IMR-90 (cell line): ENCODE measurements at regions not wholly inside any gene's neighbourhood (a gene's known extent, or its start where the extent isn't known, plus 50 kb on each side); places are given as distances from the start of the nearest gene placed in this dataset.
A peak's percentile ranks its signal among the peaks of the same experiment; 100 is the strongest.

Experiments
- BHLHE40 ChIP-seq: fragments of 150-350 bp; IDR thresholded peaks from 2 replicates; pipeline ENCODE4 v1.6.1; 2016; ENCODE audit warnings: mild to moderate bottlenecking, low read depth, low read length
- CEBPB ChIP-seq: IDR thresholded peaks from 2 replicates; pipeline ENCODE4 v1.6.1; 2012; ENCODE audit warnings: low read depth, low read length, improper control_type of control experiment
- CHD1 ChIP-seq: IDR thresholded peaks from 2 replicates; pipeline ENCODE4 v1.6.1; 2012; ENCODE audit warnings: low read depth, low read length, improper control_type of control experiment
- CTCF ChIP-seq: conservative IDR thresholded peaks from 2 replicates; pipeline ENCODE4 v1.5.1; 2012; ENCODE audit warnings: mild to moderate bottlenecking, low read depth, low read length, improper control_type of control experiment
- ELK1 ChIP-seq: fragments of 150-350 bp; IDR thresholded peaks from 2 replicates; pipeline ENCODE4 v1.6.1; 2016; ENCODE audit warnings: low read depth, mild to moderate bottlenecking, low read length, moderate library complexity, borderline replicate concordance
- FOS ChIP-seq: fragments of 150-350 bp; IDR thresholded peaks from 2 replicates; pipeline ENCODE4 v1.6.1; 2016; ENCODE audit warnings: low read depth, low read length
- MAFK ChIP-seq: IDR thresholded peaks from 2 replicates; pipeline ENCODE4 v1.6.1; 2012; ENCODE audit warnings: low read depth, low read length, improper control_type of control experiment
- MXI1 ChIP-seq: IDR thresholded peaks from 2 replicates; pipeline ENCODE4 v1.6.1; 2012; ENCODE audit warnings: low read depth, mild to moderate bottlenecking, low read length, moderate library complexity, borderline replicate concordance
- POLR2A ChIP-seq: IDR thresholded peaks from 2 replicates; pipeline ENCODE4 v1.6.1; 2012; ENCODE audit warnings: mild to moderate bottlenecking, low read depth, low read length
- RAD21 ChIP-seq: IDR thresholded peaks from 2 replicates; pipeline ENCODE4 v1.6.1; 2012; ENCODE audit warnings: low read length, improper control_type of control experiment
- RCOR1 ChIP-seq: IDR thresholded peaks from 2 replicates; pipeline ENCODE4 v1.6.1; 2012; ENCODE audit warnings: mild to moderate bottlenecking, low read length, improper control_type of control experiment; ENCODE audit not compliant: insufficient replicate concordance
- RFX5 ChIP-seq: IDR thresholded peaks from 2 replicates; pipeline ENCODE4 v1.8.0; 2012; ENCODE audit warnings: low read depth, mild to moderate bottlenecking, low read length, moderate library complexity
- SMC3 ChIP-seq: fragments of 150-350 bp; IDR thresholded peaks from 2 replicates; pipeline ENCODE4 v1.6.1; 2016; ENCODE audit warnings: low read depth, mild to moderate bottlenecking, antibody characterized with exemption, low read length, moderate library complexity
- USF2 ChIP-seq: fragments of 150-350 bp; IDR thresholded peaks from 2 replicates; pipeline ENCODE4 v1.6.1; 2017; ENCODE audit warnings: mild to moderate bottlenecking, antibody characterized with exemption, low read length, low read depth

- TF ChIP-seq CTCF, result no peak
- TF ChIP-seq RCOR1, result no peak
- TF ChIP-seq POLR2A, result no peak
- TF ChIP-seq BHLHE40, result no peak
- TF ChIP-seq RFX5, result no peak
- TF ChIP-seq USF2, result no peak
- TF ChIP-seq SMC3, result no peak
- no peak for TF ChIP-seq MAFK
- TF ChIP-seq FOS, result peak; percentile 49
- TF ChIP-seq CEBPB, result no peak
- TF ChIP-seq RAD21, result no peak
- TF ChIP-seq CHD1, result no peak
- TF ChIP-seq ELK1, result no peak
- no peak for TF ChIP-seq MXI1
Measured at GRCh38 chr21:21715266-21715969, 717.2 kb downstream of the NCAM2 start.
